Endothelial cell of umbilical vein (primary cell): ENCODE measurements at regions not wholly inside any gene's neighbourhood (a gene's known extent, or its start where the extent isn't known, plus 50 kb on each side); places are given as distances from the start of the nearest gene placed in this dataset.
"Not testable (repeated sequence)": the region's sequence is repeated elsewhere in the genome, so short reads cannot be mapped to it uniquely, and the experiment has no call there.

Source experiments
- CTCF ChIP-seq, 2 donors: IDR thresholded peaks; 1 replicate in 1 of 2; 2 replicates in 1 of 2; pipeline ENCODE4 v1.5.1; 2011; ENCODE audit warnings: low read length in 2 of 2, mild to moderate bottlenecking in 2 of 2, moderate library complexity in 2 of 2, control low read depth in 1 of 2, inconsistent platforms in 1 of 2, low read depth in 1 of 2; ENCODE audit not compliant: insufficient read depth in 1 of 2; ENCODE audit errors: extremely low read depth in 1 of 2
- JUN ChIP-seq: IDR thresholded peaks from 2 replicates; pipeline ENCODE4 v1.6.1; 2011; ENCODE audit warnings: borderline replicate concordance, low read depth; ENCODE audit not compliant: insufficient read length, insufficient read depth

- not testable (repeated sequence) for TF ChIP-seq CTCF (IDR thresholded peaks at IDR 0.05; ENCODE audit: extremely low read depth in 1 of 2, insufficient read depth in 1 of 2, low read depth in 1 of 2, low read length in 2 of 2); JUN
These were observed 70.2 kb upstream of the RUBCNL start for GRCh38 chr13:46457255-46457654.
